A549 (cell line): ENCODE measurements at regions not wholly inside any gene's neighbourhood (a gene's known extent, or its start where the extent isn't known, plus 50 kb on each side); places are given as distances from the start of the nearest gene placed in this dataset.

ENCODE experiments used
- CHD4 ChIP-seq: fragments of 200-600 bp; sonication (generic); IDR thresholded peaks from 2 replicates; pipeline ENCODE4 v1.6.1; 2016; ENCODE audit warnings: antibody characterized with exemption, mild to moderate bottlenecking, borderline replicate concordance
- EHF ChIP-seq: fragments of 250-450 bp; sonication (Bioruptor Pico); IDR thresholded peaks from 2 replicates; pipeline ENCODE4 v1.5.0; 2020; ENCODE audit warnings: mild to moderate bottlenecking
- NFE2L2 ChIP-seq: fragments of 150-350 bp; conservative IDR thresholded peaks from 2 replicates; pipeline ENCODE4 v1.6.1; 2014; ENCODE audit warnings: low read length
- RAD21 ChIP-seq, 2 experiments: fragments of >200 bp in 1 of 2; sonication (Bioruptor Twin) in 1 of 2; formaldehyde crosslinking in 1 of 2; IDR thresholded peaks in 1 of 2; conservative IDR thresholded peaks in 1 of 2; 2 replicates in 1 of 2; 3 replicates in 1 of 2; pipeline ENCODE4 v1.6.1; 2012 to 2018; ENCODE audit warnings: inconsistent platforms in 1 of 2
- TF ChIP-seq, protein P1 (sequence below): fragments of >200 bp; sonication (Bioruptor Twin); formaldehyde crosslinking; IDR thresholded peaks from 3 replicates; pipeline ENCODE4 v1.5.1; 2016

DNA sequence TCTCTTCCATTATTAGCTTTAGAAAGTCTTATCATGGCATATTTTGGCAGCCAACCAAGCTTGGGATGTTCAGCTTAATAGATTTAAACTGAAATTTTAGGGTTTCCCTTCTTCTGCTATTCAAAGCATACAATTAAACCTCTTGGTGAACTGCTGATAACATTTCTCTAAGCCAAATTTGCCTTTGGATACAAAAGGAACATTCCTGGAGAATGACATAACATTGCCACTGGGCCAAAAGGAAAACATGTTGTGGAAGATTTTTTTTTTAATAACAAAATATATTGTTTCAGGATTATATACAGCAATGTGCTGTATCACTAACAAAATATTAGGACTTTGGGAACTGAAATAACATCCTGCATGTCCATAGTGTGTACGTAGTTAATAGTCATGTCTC, 215.1 kb upstream of the TBX18 start:
- TF ChIP-seq, protein P1, sequence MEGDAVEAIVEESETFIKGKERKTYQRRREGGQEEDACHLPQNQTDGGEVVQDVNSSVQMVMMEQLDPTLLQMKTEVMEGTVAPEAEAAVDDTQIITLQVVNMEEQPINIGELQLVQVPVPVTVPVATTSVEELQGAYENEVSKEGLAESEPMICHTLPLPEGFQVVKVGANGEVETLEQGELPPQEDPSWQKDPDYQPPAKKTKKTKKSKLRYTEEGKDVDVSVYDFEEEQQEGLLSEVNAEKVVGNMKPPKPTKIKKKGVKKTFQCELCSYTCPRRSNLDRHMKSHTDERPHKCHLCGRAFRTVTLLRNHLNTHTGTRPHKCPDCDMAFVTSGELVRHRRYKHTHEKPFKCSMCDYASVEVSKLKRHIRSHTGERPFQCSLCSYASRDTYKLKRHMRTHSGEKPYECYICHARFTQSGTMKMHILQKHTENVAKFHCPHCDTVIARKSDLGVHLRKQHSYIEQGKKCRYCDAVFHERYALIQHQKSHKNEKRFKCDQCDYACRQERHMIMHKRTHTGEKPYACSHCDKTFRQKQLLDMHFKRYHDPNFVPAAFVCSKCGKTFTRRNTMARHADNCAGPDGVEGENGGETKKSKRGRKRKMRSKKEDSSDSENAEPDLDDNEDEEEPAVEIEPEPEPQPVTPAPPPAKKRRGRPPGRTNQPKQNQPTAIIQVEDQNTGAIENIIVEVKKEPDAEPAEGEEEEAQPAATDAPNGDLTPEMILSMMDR, result no peak
- TF ChIP-seq NFE2L2, result no peak
- no peak for TF ChIP-seq CHD4
- TF ChIP-seq RAD21 (conservative IDR thresholded peaks at IDR 0.05 in 1 of 2, IDR thresholded peaks at IDR 0.05 in 1 of 2), result no peak
- TF ChIP-seq EHF (CRISPR knock-in tag), result no peak
